ENCODE measurements at regions not wholly inside any gene's neighbourhood (a gene's known extent, or its start where the extent isn't known, plus 50 kb on each side); places are given as distances from the start of the nearest gene placed in this dataset.

DNA sequence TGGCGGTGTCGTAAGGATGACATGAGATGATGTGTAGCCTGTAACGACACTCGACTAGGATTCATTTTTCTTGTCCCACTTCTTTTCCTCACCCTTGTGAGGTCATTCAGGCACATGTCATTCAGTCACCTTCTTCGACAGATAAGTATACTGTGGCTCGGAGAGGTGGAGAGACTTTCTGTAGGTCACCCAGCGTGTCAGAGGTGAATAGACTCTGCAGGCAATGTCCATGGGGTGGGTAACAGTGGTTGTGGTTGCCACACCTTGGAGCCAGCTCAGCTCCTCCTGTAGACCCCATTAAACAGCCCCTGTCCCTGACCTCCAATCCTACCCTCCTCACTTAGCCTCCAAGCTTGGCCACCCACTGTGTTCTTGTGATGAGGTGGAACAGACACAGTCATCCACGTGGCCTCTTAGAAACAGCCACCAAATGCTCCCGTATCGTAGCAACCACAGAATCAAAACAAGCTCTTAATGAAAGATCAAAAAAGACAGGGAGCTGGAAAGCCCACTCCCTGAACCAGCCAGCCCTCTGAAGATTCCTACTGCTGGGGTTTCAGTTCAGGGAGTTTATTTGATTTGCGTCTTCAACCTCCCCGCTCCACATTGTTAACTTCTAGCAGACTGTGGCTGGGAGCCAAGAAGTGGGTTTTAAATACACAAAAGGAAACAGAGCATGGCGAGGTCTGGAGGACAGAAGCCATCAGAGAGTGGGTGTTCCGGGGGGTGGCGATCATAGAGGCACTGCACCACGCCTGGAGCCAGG, 89.0 kb upstream of the GRK3 start:
- DNase-seq, result peak; percentile 77
- Histone ChIP-seq H3K9ac (ENCODE audit: low read length) (peak overlapping the region; percentile 51), H3K27ac (ENCODE audit: low read length, poor library complexity, severe bottlenecking) (no peak overlapping the region), H3K14ac (ENCODE audit: low read length in 2 of 2) (no peak overlapping the region), H3K27me3 (ENCODE audit: control insufficient read depth in 1 of 2, insufficient read depth in 1 of 2, low read length in 2 of 2) (peaks cover 0 to 21% of the 10 kb centered on the region in 2 experiments), H2BK120ac (ENCODE audit: low read depth, low read length) (no peak overlapping the region), H3K4me1 (ENCODE audit: control insufficient read depth, insufficient read depth, low read depth, low read length) (peaks cover 10% of the 10 kb centered on the region), H4K8ac (ENCODE audit: low read length) (peak overlapping the region; percentile 16), H3K36me3 (ENCODE audit: control insufficient read depth in 1 of 2, insufficient read depth in 2 of 2, low read depth in 1 of 2, low read length in 2 of 2) (peaks cover 0 to 3% of the 10 kb centered on the region in 2 experiments), H2AK5ac (ENCODE audit: low read length, severe bottlenecking) (no peak overlapping the region), H2BK15ac (ENCODE audit: low read depth, poor library complexity, severe bottlenecking) (no peak overlapping the region), H2BK12ac (ENCODE audit: low read length in 2 of 2) (no peak overlapping the region), H3K79me1 (replicated peaks; ENCODE audit: low read length, poor library complexity, severe bottlenecking) (no peaks in the 10 kb centered on the region), H3K18ac (ENCODE audit: low read depth in 1 of 2, low read length in 2 of 2) (no peak overlapping the region), H3K4me2 (ENCODE audit: low read length, poor library complexity, severe bottlenecking) (no peak overlapping the region), H3K4me3 (ENCODE audit: insufficient read depth in 1 of 2, low read depth in 1 of 2, low read length in 2 of 2) (no peak overlapping the region), H4K91ac (ENCODE audit: low read length) (no peak overlapping the region), H3K9me3 (ENCODE audit: control insufficient read depth, low read length) (peaks cover 7% of the 10 kb centered on the region), H3K4ac (ENCODE audit: low read depth in 1 of 2, low read length in 2 of 2) (no peak overlapping the region), H2BK5ac (ENCODE audit: low read depth, low read length, poor library complexity, severe bottlenecking) (no peak overlapping the region), H2AFZ (ENCODE audit: low read depth, low read length) (no peak overlapping the region), H3K23ac (ENCODE audit: low read length in 2 of 2) (no peak overlapping the region)
- 76% methylated on average over 14 of the region's 16 CpGs for WGBS

DNA sequence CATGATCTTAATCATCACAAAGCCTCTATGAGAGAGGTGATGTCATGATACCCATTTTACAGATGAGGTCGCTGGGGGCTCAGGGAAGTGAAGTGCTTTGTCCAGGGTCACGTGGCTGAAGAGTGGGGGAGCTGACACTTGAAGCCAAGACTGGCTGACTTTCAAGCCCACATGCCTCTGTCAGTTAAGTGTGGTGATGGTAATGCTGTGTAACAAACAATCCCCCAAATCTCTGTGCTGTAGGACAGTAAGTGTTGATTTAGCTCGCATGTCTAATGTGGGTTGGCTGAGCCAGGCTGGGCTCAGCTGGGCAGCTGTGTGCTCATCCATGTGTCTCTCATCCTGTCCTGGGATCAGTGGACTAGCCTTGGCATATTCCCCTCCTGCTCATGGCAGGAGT, 87.1 kb upstream of the GRK3 start:
- H3K9me3 ChIP-seq (ENCODE audit: control insufficient read depth, low read length), result peaks cover 7% of the 10 kb centered on the region
- H3K4me2 ChIP-seq (ENCODE audit: low read length, poor library complexity, severe bottlenecking), result no peak overlapping the region
- no peak overlapping the region for H3K4me3 ChIP-seq (ENCODE audit: insufficient read depth in 1 of 2, low read depth in 1 of 2, low read length in 2 of 2)
- peaks cover 10% of the 10 kb centered on the region for H3K4me1 ChIP-seq (ENCODE audit: control insufficient read depth, insufficient read depth, low read depth, low read length)
- WGBS, result 98% methylated on average over 3 of the region's 3 CpGs
- no peaks in the 10 kb centered on the region for H3K79me1 ChIP-seq (replicated peaks; ENCODE audit: low read length, poor library complexity, severe bottlenecking)
- H3K36me3 ChIP-seq (ENCODE audit: control insufficient read depth in 1 of 2, insufficient read depth in 2 of 2, low read depth in 1 of 2, low read length in 2 of 2), result peaks cover 3 to 10% of the 10 kb centered on the region in 2 experiments
- no peak overlapping the region for H3K4ac ChIP-seq (ENCODE audit: low read depth in 1 of 2, low read length in 2 of 2)
- H2AK5ac ChIP-seq (ENCODE audit: low read length, severe bottlenecking), result no peak overlapping the region
- H2BK120ac ChIP-seq (ENCODE audit: low read depth, low read length), result no peak overlapping the region
- no peak overlapping the region for H2BK12ac ChIP-seq (ENCODE audit: low read length in 2 of 2)
- H4K8ac ChIP-seq (ENCODE audit: low read length), result no peak overlapping the region
- no peak for DNase-seq
- H2BK5ac ChIP-seq (ENCODE audit: low read depth, low read length, poor library complexity, severe bottlenecking), result no peak overlapping the region
- no peak overlapping the region for H2AFZ ChIP-seq (ENCODE audit: low read depth, low read length)
- no peak overlapping the region for H2BK15ac ChIP-seq (ENCODE audit: low read depth, poor library complexity, severe bottlenecking)
- no peak overlapping the region for H3K23ac ChIP-seq (ENCODE audit: low read length in 2 of 2)
- no peak overlapping the region for H3K27ac ChIP-seq (ENCODE audit: low read length, poor library complexity, severe bottlenecking)
- H3K27me3 ChIP-seq (ENCODE audit: control insufficient read depth in 1 of 2, insufficient read depth in 1 of 2, low read length in 2 of 2), result peaks cover 0 to 21% of the 10 kb centered on the region in 2 experiments
- H3K9ac ChIP-seq (ENCODE audit: low read length), result no peak overlapping the region
- H3K18ac ChIP-seq (ENCODE audit: low read depth in 1 of 2, low read length in 2 of 2), result no peak overlapping the region
- H4K91ac ChIP-seq (ENCODE audit: low read length), result no peak overlapping the region
- no peak overlapping the region for H3K14ac ChIP-seq (ENCODE audit: low read length in 2 of 2)

DNA sequence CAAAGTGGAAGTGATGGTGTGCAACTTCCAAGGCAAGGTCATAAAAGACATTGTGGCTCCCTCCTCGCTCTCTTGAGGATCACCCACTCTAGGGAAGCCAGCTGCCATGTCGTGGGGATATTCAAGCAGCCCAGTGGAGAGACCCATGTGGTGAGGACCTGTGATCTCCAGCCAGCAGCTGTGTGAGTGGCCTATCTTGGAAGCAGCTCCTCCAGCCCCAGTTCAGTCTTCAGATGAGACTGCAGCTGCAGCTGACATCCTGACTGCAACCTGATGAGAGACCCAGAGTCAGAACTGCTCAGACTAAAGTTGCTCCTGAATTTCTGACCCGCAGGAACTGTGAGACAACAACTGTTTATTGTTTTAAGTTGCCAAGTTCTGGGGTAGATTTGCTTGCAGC, 86.4 kb upstream of the GRK3 start:
- WGBS, result 96% methylated on average over 3 of the region's 3 CpGs
- H3K4me2 ChIP-seq (ENCODE audit: low read length, poor library complexity, severe bottlenecking), result no peak overlapping the region
- no peak overlapping the region for H3K9ac ChIP-seq (ENCODE audit: low read length)
- no peak overlapping the region for H2AFZ ChIP-seq (ENCODE audit: low read depth, low read length)
- H3K36me3 ChIP-seq (ENCODE audit: control insufficient read depth in 1 of 2, insufficient read depth in 2 of 2, low read depth in 1 of 2, low read length in 2 of 2), result peaks cover 3 to 15% of the 10 kb centered on the region in 2 experiments
- H3K23ac ChIP-seq (ENCODE audit: low read length in 2 of 2), result no peak overlapping the region
- H2BK5ac ChIP-seq (ENCODE audit: low read depth, low read length, poor library complexity, severe bottlenecking), result no peak overlapping the region
- H3K27me3 ChIP-seq (ENCODE audit: control insufficient read depth in 1 of 2, insufficient read depth in 1 of 2, low read length in 2 of 2), result peaks cover 0 to 21% of the 10 kb centered on the region in 2 experiments
- no peak overlapping the region for H2BK120ac ChIP-seq (ENCODE audit: low read depth, low read length)
- H2AK5ac ChIP-seq (ENCODE audit: low read length, severe bottlenecking), result no peak overlapping the region
- H4K8ac ChIP-seq (ENCODE audit: low read length), result no peak overlapping the region
- H2BK15ac ChIP-seq (ENCODE audit: low read depth, poor library complexity, severe bottlenecking), result no peak overlapping the region
- no peaks in the 10 kb centered on the region for H3K79me1 ChIP-seq (replicated peaks; ENCODE audit: low read length, poor library complexity, severe bottlenecking)
- no peak overlapping the region for H3K4me3 ChIP-seq (ENCODE audit: insufficient read depth in 1 of 2, low read depth in 1 of 2, low read length in 2 of 2)
- H3K27ac ChIP-seq (ENCODE audit: low read length, poor library complexity, severe bottlenecking), result no peak overlapping the region
- no peak overlapping the region for H3K4ac ChIP-seq (ENCODE audit: low read depth in 1 of 2, low read length in 2 of 2)
- H3K14ac ChIP-seq (ENCODE audit: low read length in 2 of 2), result no peak overlapping the region
- DNase-seq, result no peak
- H3K9me3 ChIP-seq (ENCODE audit: control insufficient read depth, low read length), result peaks cover 7% of the 10 kb centered on the region
- H4K91ac ChIP-seq (ENCODE audit: low read length), result no peak overlapping the region
- H2BK12ac ChIP-seq (ENCODE audit: low read length in 2 of 2), result no peak overlapping the region
- no peak overlapping the region for H3K18ac ChIP-seq (ENCODE audit: low read depth in 1 of 2, low read length in 2 of 2)
- H3K4me1 ChIP-seq (ENCODE audit: control insufficient read depth, insufficient read depth, low read depth, low read length), result peaks cover 10% of the 10 kb centered on the region

DNA sequence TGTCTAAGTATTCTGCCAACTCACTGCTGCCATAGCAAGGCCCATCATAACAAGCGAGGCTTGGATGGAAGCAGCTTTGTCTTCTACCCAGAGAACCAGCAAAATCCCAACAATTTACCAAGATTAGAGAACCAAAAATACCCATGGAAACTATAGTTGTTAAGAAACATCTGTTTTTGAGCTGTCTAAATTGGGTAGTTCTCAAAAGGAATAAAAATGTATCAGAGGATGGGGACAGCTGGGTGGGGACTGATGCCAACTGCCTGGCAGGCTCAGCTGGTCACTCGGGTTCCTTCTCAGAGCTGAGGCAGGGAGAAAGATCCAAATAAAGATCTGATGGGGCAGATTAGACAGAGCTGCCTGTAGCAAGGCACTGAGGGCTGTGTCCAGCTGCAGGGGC, 85.9 kb upstream of the GRK3 start:
- Histone ChIP-seq H4K91ac (ENCODE audit: low read length) (no peak overlapping the region), H3K14ac (ENCODE audit: low read length in 2 of 2) (no peak overlapping the region), H3K27ac (ENCODE audit: low read length, poor library complexity, severe bottlenecking) (no peak overlapping the region), H3K18ac (ENCODE audit: low read depth in 1 of 2, low read length in 2 of 2) (no peak overlapping the region), H3K23ac (ENCODE audit: low read length in 2 of 2) (no peak overlapping the region), H3K9ac (ENCODE audit: low read length) (no peak overlapping the region), H2BK5ac (ENCODE audit: low read depth, low read length, poor library complexity, severe bottlenecking) (no peak overlapping the region), H2AFZ (ENCODE audit: low read depth, low read length) (no peak overlapping the region), H3K4ac (ENCODE audit: low read depth in 1 of 2, low read length in 2 of 2) (no peak overlapping the region), H3K9me3 (ENCODE audit: control insufficient read depth, low read length) (peaks cover 7% of the 10 kb centered on the region), H3K4me3 (ENCODE audit: insufficient read depth in 1 of 2, low read depth in 1 of 2, low read length in 2 of 2) (no peak overlapping the region), H2BK12ac (ENCODE audit: low read length in 2 of 2) (no peak overlapping the region), H2BK120ac (ENCODE audit: low read depth, low read length) (no peak overlapping the region), H2BK15ac (ENCODE audit: low read depth, poor library complexity, severe bottlenecking) (no peak overlapping the region), H3K4me1 (ENCODE audit: control insufficient read depth, insufficient read depth, low read depth, low read length) (peaks cover 10% of the 10 kb centered on the region), H3K79me1 (replicated peaks; ENCODE audit: low read length, poor library complexity, severe bottlenecking) (no peaks in the 10 kb centered on the region), H3K27me3 (ENCODE audit: control insufficient read depth in 1 of 2, insufficient read depth in 1 of 2, low read length in 2 of 2) (peaks cover 0 to 21% of the 10 kb centered on the region in 2 experiments), H4K8ac (ENCODE audit: low read length) (no peak overlapping the region), H3K4me2 (ENCODE audit: low read length, poor library complexity, severe bottlenecking) (no peak overlapping the region), H2AK5ac (ENCODE audit: low read length, severe bottlenecking) (no peak overlapping the region), H3K36me3 (ENCODE audit: control insufficient read depth in 1 of 2, insufficient read depth in 2 of 2, low read depth in 1 of 2, low read length in 2 of 2) (peaks cover 3 to 15% of the 10 kb centered on the region in 2 experiments)
- 94% methylated on average over 2 of the region's 2 CpGs for WGBS
- DNase-seq, result no peak
